Keratinocyte (primary cell): ENCODE measurements at regions not wholly inside any gene's neighbourhood (a gene's known extent, or its start where the extent isn't known, plus 50 kb on each side); places are given as distances from the start of the nearest gene placed in this dataset.

Experiments
- DNase-seq: peaks from one replicate; pipeline ENCODE4 v3.0.0-alpha.2; 2011; ENCODE audit warnings: low read depth, missing footprints, low spot score
- FAIRE-seq: peaks from 2 replicates; lab custom pipeline; 2011; peaks lifted over from hg19 to GRCh38; lab: Jason Lieb, UNC
- H2AFZ ChIP-seq: 2 replicates; pipeline ENCODE4 v1.6.0; 2012; ENCODE audit warnings: low read length, control low read depth, inconsistent platforms; ENCODE audit not compliant: control insufficient read depth
- H3K27ac ChIP-seq: 2 replicates; pipeline ENCODE4 v1.5.1; 2011; ENCODE audit warnings: low read length; ENCODE audit not compliant: control insufficient read depth, insufficient read depth
- H3K27me3 ChIP-seq: 3 replicates; pipeline ENCODE4 v1.6.0; 2011; ENCODE audit warnings: low read length; ENCODE audit not compliant: control insufficient read depth, insufficient read depth; ENCODE audit errors: extremely low read depth
- H3K36me3 ChIP-seq, 2 experiments: 2 replicates in 1 of 2; 3 replicates in 1 of 2; pipeline ENCODE4 v1.5.1; 2011; ENCODE audit warnings: low read length in 2 of 2, mild to moderate bottlenecking in 1 of 2; ENCODE audit not compliant: control insufficient read depth in 2 of 2, insufficient read depth in 2 of 2; ENCODE audit errors: extremely low read depth in 1 of 2
- H3K4me1 ChIP-seq: 3 replicates; pipeline ENCODE4 v1.5.1; 2011; ENCODE audit warnings: low read length; ENCODE audit not compliant: control insufficient read depth, insufficient read depth; ENCODE audit errors: extremely low read depth
- H3K4me2 ChIP-seq: 3 replicates; pipeline ENCODE4 v1.6.0; 2011; ENCODE audit warnings: low read depth, low read length; ENCODE audit not compliant: control insufficient read depth, insufficient read depth; ENCODE audit errors: extremely low read depth
- H3K4me3 ChIP-seq, 3 experiments: fragments of 200-600 bp in 1 of 3; sonication (generic) in 1 of 3; 2 replicates in 2 of 3; 3 replicates in 1 of 3; pipeline ENCODE4 v1.5.1; 2011 to 2016; ENCODE audit warnings: low read length in 3 of 3, mild to moderate bottlenecking in 3 of 3, control low read depth in 2 of 3, inconsistent platforms in 1 of 3, low read depth in 1 of 3, mixed read lengths in 1 of 3, mixed run types in 1 of 3, moderate library complexity in 1 of 3; ENCODE audit not compliant: control insufficient read depth in 2 of 3, insufficient read depth in 2 of 3; ENCODE audit errors: extremely low read depth in 1 of 3
- H3K79me2 ChIP-seq: 2 replicates; pipeline ENCODE4 v1.6.0; 2012; ENCODE audit warnings: low read length; ENCODE audit not compliant: control insufficient read depth, insufficient read depth
- H3K9ac ChIP-seq: 3 replicates; pipeline ENCODE4 v1.6.0; 2011; ENCODE audit warnings: low read length; ENCODE audit not compliant: control insufficient read depth, insufficient read depth; ENCODE audit errors: extremely low read depth
- H3K9me1 ChIP-seq: 3 replicates; pipeline ENCODE4 v1.6.0; 2011; ENCODE audit warnings: low read length; ENCODE audit not compliant: control insufficient read depth, insufficient read depth; ENCODE audit errors: extremely low read depth
- H3K9me3 ChIP-seq: 2 replicates; pipeline ENCODE4 v1.5.1; 2012; ENCODE audit warnings: low read depth, low read length; ENCODE audit not compliant: control insufficient read depth
- H4K20me1 ChIP-seq: 3 replicates; pipeline ENCODE4 v1.6.0; 2011; ENCODE audit warnings: low read length; ENCODE audit not compliant: control insufficient read depth, insufficient read depth; ENCODE audit errors: extremely low read depth
- CTCF ChIP-seq, 3 experiments: IDR thresholded peaks in 1 of 3; conservative IDR thresholded peaks in 1 of 3; optimal IDR thresholded peaks in 1 of 3; 2 replicates in 2 of 3; 3 replicates in 1 of 3; pipeline versions ENCODE3 to v1.5.1; 2011; ENCODE audit warnings: low read length in 3 of 3, mild to moderate bottlenecking in 3 of 3, moderate library complexity in 2 of 3, control low read depth in 1 of 3, inconsistent platforms in 1 of 3; ENCODE audit not compliant: insufficient read depth in 2 of 3; ENCODE audit errors: extremely low read depth in 1 of 3
- EZH2 ChIP-seq: IDR thresholded peaks from one replicate; pipeline ENCODE4 v1.6.1; 2012; ENCODE audit warnings: inconsistent platforms, mild to moderate bottlenecking, low read length, moderate library complexity
- dilution Hi-C: fragments of 300-500 bp; cut with MboI; formaldehyde crosslinking; loops from one replicate; pipeline ENCODE4 v1.7.0; 2020; ENCODE audit warnings: low sequenced_read_pairs; ENCODE audit not compliant: extremely low pct_ligation_motif_present

GRCh38 chr3:20769430-20769829, 583.4 kb upstream of the SGO1 start:
- Histone ChIP-seq H3K4me2 (no peak overlapping the region), H3K27me3 (no peaks in the 10 kb centered on the region), H3K4me1 (no peaks in the 10 kb centered on the region), H2AFZ (no peak overlapping the region), H4K20me1 (no peaks in the 10 kb centered on the region), H3K36me3 (no peaks in the 10 kb centered on the region), H3K27ac (no peak overlapping the region), H3K9ac (no peak overlapping the region), H3K9me1 (no peaks in the 10 kb centered on the region), H3K4me3 (no peak overlapping the region), H3K9me3 (peaks cover 1% of the 10 kb centered on the region), H3K79me2 (no peaks in the 10 kb centered on the region)
- dilution Hi-C loops: no loop called here
- FAIRE-seq: no peak
- no peak for DNase-seq
- TF ChIP-seq CTCF (optimal IDR thresholded peaks at IDR 0.05 in 1 of 3, IDR thresholded peaks at IDR 0.05 in 1 of 3, conservative IDR thresholded peaks at IDR 0.05 in 1 of 3; ENCODE audit: extremely low read depth in 1 of 3, insufficient read depth in 2 of 3, low read length in 3 of 3): no peak
- TF ChIP-seq EZH2: no peak

- H3K4me1 ChIP-seq: no peaks in the 10 kb centered on the region
- FAIRE-seq: no peak
- H3K9me1 ChIP-seq: no peaks in the 10 kb centered on the region
- no peaks in the 10 kb centered on the region for H3K36me3 ChIP-seq
- TF ChIP-seq CTCF (optimal IDR thresholded peaks at IDR 0.05 in 1 of 3, IDR thresholded peaks at IDR 0.05 in 1 of 3, conservative IDR thresholded peaks at IDR 0.05 in 1 of 3; ENCODE audit: extremely low read depth in 1 of 3, insufficient read depth in 2 of 3, low read length in 3 of 3) (no peak), EZH2 (no peak)
- H3K4me2 ChIP-seq: no peak overlapping the region
- no peak overlapping the region for H3K9ac ChIP-seq
- H3K79me2 ChIP-seq: no peaks in the 10 kb centered on the region
- H3K4me3 ChIP-seq: no peak overlapping the region
- H3K27me3 ChIP-seq: no peaks in the 10 kb centered on the region
- dilution Hi-C loops: no loop called here
- no peak overlapping the region for H3K27ac ChIP-seq
- no peak for DNase-seq
- no peaks in the 10 kb centered on the region for H3K9me3 ChIP-seq
- H4K20me1 ChIP-seq: no peaks in the 10 kb centered on the region
- no peak overlapping the region for H2AFZ ChIP-seq
Observed at GRCh38 chr3:20760981-20761380, 575.0 kb upstream of the SGO1 start.
